Stimulated activated naive B cell treated with anti-CD40 and anti-IgM and Interleukin-4, amounts not matched to agents 10 μg/mL and 1 μg/mL and 100 μg/mL, for 72 hours (primary cell): ENCODE measurements at regions not wholly inside any gene's neighbourhood (a gene's known extent, or its start where the extent isn't known, plus 50 kb on each side); places are given as distances from the start of the nearest gene placed in this dataset.
"Not testable (repeated sequence)": the region's sequence is repeated elsewhere in the genome, so short reads cannot be mapped to it uniquely, and the experiment has no call there.

ENCODE experiments used
- ATAC-seq, 2 donors: fragments of 150-1000 bp; cut with Tn5 transposase; replicated peaks; 2 replicates each; pipeline ENCODE4 v1.10.0; 2021; ENCODE audit warnings: moderate library complexity in 1 of 2
- DNase-seq: peaks from one replicate; pipeline ENCODE4 v3.0.0; 2021
- H3K27ac Mint-ChIP-seq: one replicate; pipeline ENCODE4 v1.8.0; 2022; ENCODE audit warnings: mild to moderate bottlenecking, mixed read lengths
- H3K27me3 Mint-ChIP-seq, 2 donors: one replicate each; pipeline ENCODE4 v1.8.0; 2022; ENCODE audit warnings: mixed read lengths in 2 of 2
- H3K36me3 Mint-ChIP-seq, 2 donors: one replicate each; pipeline ENCODE4 v1.8.0; 2022; ENCODE audit warnings: mixed read lengths in 2 of 2, mild to moderate bottlenecking in 1 of 2
- H3K4me1 Mint-ChIP-seq, 2 donors: one replicate each; pipeline ENCODE4 v1.8.0; 2022; ENCODE audit warnings: mixed read lengths in 2 of 2, mild to moderate bottlenecking in 1 of 2
- H3K4me3 Mint-ChIP-seq, 2 donors: one replicate each; pipeline ENCODE4 v1.8.0; 2022; ENCODE audit warnings: mild to moderate bottlenecking in 2 of 2, mixed read lengths in 2 of 2, moderate library complexity in 1 of 2
- H3K9me3 Mint-ChIP-seq, 2 donors: one replicate each; pipeline ENCODE4 v1.8.0; 2022; ENCODE audit warnings: mixed read lengths in 2 of 2, mild to moderate bottlenecking in 1 of 2

GRCh38 chr11:129709801-129710398, 105.7 kb upstream of the TMEM45B start:
- peaks cover 0 to 6% of the 10 kb centered on the region in 2 donors for H3K9me3 Mint-ChIP-seq
- H3K4me3 Mint-ChIP-seq: no peak overlapping the region
- H3K27ac Mint-ChIP-seq: no peak overlapping the region
- H3K36me3 Mint-ChIP-seq: no peaks in the 10 kb centered on the region
- no peak for ATAC-seq
- DNase-seq: no peak
- no peaks in the 10 kb centered on the region for H3K4me1 Mint-ChIP-seq
- H3K27me3 Mint-ChIP-seq: peaks cover 15 to 25% of the 10 kb centered on the region in 2 donors

DNA sequence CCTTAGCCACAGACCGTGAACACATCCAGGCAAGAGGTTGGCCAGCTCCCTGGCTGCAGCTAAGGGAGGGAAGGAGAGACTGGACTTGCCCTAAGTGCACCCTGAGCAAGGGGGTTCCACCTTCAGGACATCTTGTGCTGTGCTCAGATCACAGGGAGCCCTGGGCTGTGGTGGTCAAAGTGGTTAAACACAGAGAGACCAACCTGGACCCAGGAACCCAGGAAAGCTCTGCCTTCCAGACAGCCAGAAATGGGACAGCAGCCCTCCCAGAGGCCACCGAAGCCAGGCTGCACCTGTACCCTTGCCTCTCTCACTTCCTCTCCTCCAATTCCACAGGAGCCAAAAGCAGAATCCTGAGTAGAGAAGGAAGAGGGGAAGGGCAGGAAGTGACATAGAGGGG, 105.2 kb upstream of the TMEM45B start:
- H3K36me3 Mint-ChIP-seq: no peaks in the 10 kb centered on the region
- H3K27ac Mint-ChIP-seq: no peak overlapping the region
- H3K27me3 Mint-ChIP-seq: peaks cover 14 to 28% of the 10 kb centered on the region in 2 donors
- no peak overlapping the region for H3K4me3 Mint-ChIP-seq
- no peaks in the 10 kb centered on the region for H3K4me1 Mint-ChIP-seq
- H3K9me3 Mint-ChIP-seq: peaks cover 0 to 6% of the 10 kb centered on the region in 2 donors
- DNase-seq: no peak
- ATAC-seq: no peak

GRCh38 chr11:129711760-129712159, 103.9 kb upstream of the TMEM45B start:
- no peak overlapping the region for H3K27ac Mint-ChIP-seq
- no peak for DNase-seq
- ATAC-seq: no peak
- H3K4me3 Mint-ChIP-seq: no peak overlapping the region
- peaks cover 0 to 6% of the 10 kb centered on the region in 2 donors for H3K9me3 Mint-ChIP-seq
- peaks cover 14 to 20% of the 10 kb centered on the region in 2 donors for H3K27me3 Mint-ChIP-seq
- no peaks in the 10 kb centered on the region for H3K36me3 Mint-ChIP-seq
- no peaks in the 10 kb centered on the region for H3K4me1 Mint-ChIP-seq

GRCh38 chr11:129712486-129713240, 103.0 kb upstream of the TMEM45B start:
- ATAC-seq, H3K4me1 Mint-ChIP-seq, DNase-seq, H3K4me3 Mint-ChIP-seq, H3K36me3 Mint-ChIP-seq, H3K27ac Mint-ChIP-seq, H3K9me3 Mint-ChIP-seq: not testable (repeated sequence)
- peaks cover 14 to 20% of the 10 kb centered on the region in 2 donors for H3K27me3 Mint-ChIP-seq

- no peak overlapping the region for H3K4me3 Mint-ChIP-seq
Measured at GRCh38 chr11:129719037-129719436, 96.6 kb upstream of the TMEM45B start.

DNA sequence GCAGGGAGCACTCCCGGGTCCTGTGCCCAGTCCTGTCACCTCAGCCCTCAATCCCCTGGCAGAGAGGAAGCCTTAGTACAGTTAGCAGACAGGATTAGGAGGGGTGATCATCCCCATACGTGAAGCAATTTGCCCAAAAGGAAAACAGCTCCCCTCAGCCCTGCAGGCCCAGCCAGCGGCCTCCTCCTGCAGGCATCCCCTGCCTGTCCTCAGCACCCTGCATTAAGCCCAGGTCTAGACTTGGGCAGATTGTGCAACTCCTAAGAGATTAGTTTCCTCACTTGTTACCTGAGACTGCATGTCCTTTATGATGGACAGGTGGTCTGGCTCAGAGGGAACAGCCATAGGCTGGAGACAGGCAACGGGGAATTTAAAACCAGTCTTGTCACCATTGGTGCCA, 95.5 kb upstream of the TMEM45B start:
- no peak overlapping the region for H3K27ac Mint-ChIP-seq
- no peak overlapping the region for H3K4me3 Mint-ChIP-seq
- no peaks in the 10 kb centered on the region for H3K9me3 Mint-ChIP-seq
- no peaks in the 10 kb centered on the region for H3K4me1 Mint-ChIP-seq
- ATAC-seq: no peak
- H3K36me3 Mint-ChIP-seq: no peaks in the 10 kb centered on the region
- DNase-seq: no peak
- peaks cover 0 to 4% of the 10 kb centered on the region in 2 donors for H3K27me3 Mint-ChIP-seq

More at GRCh38 chr11:129719037-129719436, 96.6 kb upstream of the TMEM45B start:
- peaks cover under 1 to 4% of the 10 kb centered on the region in 2 donors for H3K27me3 Mint-ChIP-seq
- ATAC-seq: no peak
- H3K27ac Mint-ChIP-seq: no peak overlapping the region
- H3K36me3 Mint-ChIP-seq: no peaks in the 10 kb centered on the region
- H3K9me3 Mint-ChIP-seq: no peaks in the 10 kb centered on the region
- H3K4me1 Mint-ChIP-seq: no peaks in the 10 kb centered on the region
- DNase-seq: no peak

DNA sequence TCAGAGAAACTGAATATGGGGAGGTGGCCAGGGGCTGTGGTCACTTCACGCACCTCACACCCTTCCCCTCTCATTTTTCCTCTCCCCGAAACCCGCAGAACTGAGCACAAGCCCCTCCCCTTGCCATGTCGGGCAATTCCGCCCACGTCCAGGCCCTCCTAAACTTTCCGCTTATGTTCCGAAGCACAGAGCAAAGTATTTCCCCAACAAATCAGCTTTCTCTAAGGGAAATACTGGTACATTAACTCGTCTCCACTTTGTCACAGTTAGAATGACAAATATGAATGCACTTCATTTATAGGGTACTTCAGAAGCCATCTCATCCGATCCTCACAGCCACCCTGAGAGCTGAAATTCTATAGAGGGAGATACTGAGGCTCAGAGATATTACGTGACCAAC, 94.7 kb upstream of the TMEM45B start:
- Mint-ChIP-seq H3K9me3 (no peaks in the 10 kb centered on the region), H3K27me3 (peaks cover 5% of the 10 kb centered on the region in 2 donors), H3K36me3 (no peaks in the 10 kb centered on the region), H3K4me1 (no peaks in the 10 kb centered on the region), H3K27ac (no peak overlapping the region), H3K4me3 (no peak overlapping the region)
- DNase-seq: no peak
- no peak for ATAC-seq

GRCh38 chr11:129721685-129722084, 94.0 kb upstream of the TMEM45B start:
- Mint-ChIP-seq H3K4me1 (no peaks in the 10 kb centered on the region), H3K27me3 (peaks cover 9 to 11% of the 10 kb centered on the region in 2 donors), H3K9me3 (peaks cover 0 to 3% of the 10 kb centered on the region in 2 donors), H3K36me3 (no peaks in the 10 kb centered on the region), H3K27ac (no peak overlapping the region), H3K4me3 (no peak overlapping the region)
- ATAC-seq (no peak), DNase-seq (no peak)

DNA sequence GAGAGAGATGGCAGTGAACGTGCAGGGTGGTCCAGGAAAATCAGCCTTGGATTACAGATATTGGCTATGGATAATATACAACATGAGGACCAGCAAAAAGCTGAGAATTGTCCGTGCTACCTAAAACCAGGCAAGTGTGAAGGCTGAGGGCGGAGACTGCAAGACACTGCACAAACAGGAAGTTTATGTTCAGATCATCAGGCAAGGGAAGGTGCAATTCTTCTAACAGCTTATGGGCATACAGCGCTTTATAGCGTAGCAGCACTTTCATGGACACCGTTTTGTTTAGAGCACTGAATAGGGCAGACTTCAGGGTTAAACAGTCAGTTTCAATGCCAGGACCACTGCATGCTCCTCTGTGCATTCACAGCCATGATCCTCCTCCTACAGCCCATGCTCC, 93.1 kb upstream of the TMEM45B start:
- H3K36me3 Mint-ChIP-seq: no peaks in the 10 kb centered on the region
- ATAC-seq (no peak), DNase-seq (no peak)
- H3K9me3 Mint-ChIP-seq: peaks cover 0 to 3% of the 10 kb centered on the region in 2 donors
- H3K4me1 Mint-ChIP-seq: no peaks in the 10 kb centered on the region
- H3K27me3 Mint-ChIP-seq: peaks cover 9 to 11% of the 10 kb centered on the region in 2 donors
- no peak overlapping the region for H3K27ac Mint-ChIP-seq
- no peak overlapping the region for H3K4me3 Mint-ChIP-seq

- H3K27ac Mint-ChIP-seq: no peak overlapping the region
- ATAC-seq: no peak
- peaks cover 0 to 3% of the 10 kb centered on the region in 2 donors for H3K9me3 Mint-ChIP-seq
Measured at GRCh38 chr11:129723146-129723760, 92.4 kb upstream of the TMEM45B start.

DNA sequence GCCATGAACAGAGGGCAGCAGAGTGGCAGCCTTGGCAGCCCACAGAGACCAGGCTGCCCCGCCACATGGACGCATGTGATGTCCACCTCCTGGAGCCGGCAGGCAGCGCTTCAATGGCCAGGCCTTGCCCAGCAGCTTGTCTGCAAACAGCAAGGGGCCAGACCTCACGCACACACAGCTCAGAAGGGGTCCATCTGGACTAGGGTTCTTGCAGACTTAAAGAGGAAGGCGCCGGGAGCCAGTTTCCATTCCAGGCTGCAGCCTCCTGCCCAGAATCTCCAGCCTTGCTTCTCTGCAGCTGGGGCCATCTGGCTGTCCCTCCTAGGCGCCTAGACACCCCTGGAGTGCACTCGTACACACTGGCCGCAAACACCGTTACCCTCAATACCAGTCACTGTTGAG, 91.9 kb upstream of the TMEM45B start:
- peaks cover 9 to 11% of the 10 kb centered on the region in 2 donors for H3K27me3 Mint-ChIP-seq

More at GRCh38 chr11:129723146-129723760, 92.4 kb upstream of the TMEM45B start:
- Mint-ChIP-seq H3K4me1 (no peaks in the 10 kb centered on the region), H3K36me3 (no peaks in the 10 kb centered on the region), H3K4me3 (no peak overlapping the region), H3K27me3 (peaks cover 9 to 11% of the 10 kb centered on the region in 2 donors)
- no peak for DNase-seq

DNA sequence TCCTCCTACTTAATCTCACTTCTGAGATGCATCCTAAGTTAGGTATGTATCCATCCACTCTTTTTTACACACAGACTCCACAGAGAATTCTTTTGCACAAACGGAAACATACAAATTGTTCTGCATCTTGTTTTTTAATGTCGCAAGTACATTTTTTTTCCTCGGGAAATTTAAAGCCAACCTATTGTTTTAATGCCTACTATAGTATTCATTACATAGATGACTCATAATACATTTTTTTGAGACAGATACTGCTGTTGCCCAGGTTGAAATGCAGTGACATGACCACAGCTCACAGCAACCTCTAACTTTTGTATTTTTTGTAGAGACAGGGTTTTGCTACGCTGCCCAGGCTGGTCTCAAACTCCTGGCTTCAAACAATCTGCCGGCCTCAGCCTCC, 90.8 kb upstream of the TMEM45B start:
- Mint-ChIP-seq H3K4me1 (no peaks in the 10 kb centered on the region), H3K4me3 (no peak overlapping the region), H3K27me3 (peaks cover 9 to 19% of the 10 kb centered on the region in 2 donors), H3K27ac (no peak overlapping the region), H3K36me3 (no peaks in the 10 kb centered on the region), H3K9me3 (peaks cover 0 to 3% of the 10 kb centered on the region in 2 donors)
- no peak for DNase-seq
- ATAC-seq: no peak

More for the DNA sequence above, 91.9 kb upstream of the TMEM45B start:
- DNase-seq (no peak), ATAC-seq (no peak)
- H3K36me3 Mint-ChIP-seq: no peaks in the 10 kb centered on the region
- H3K4me3 Mint-ChIP-seq: no peak overlapping the region
- peaks cover 0 to 3% of the 10 kb centered on the region in 2 donors for H3K9me3 Mint-ChIP-seq
- no peaks in the 10 kb centered on the region for H3K4me1 Mint-ChIP-seq
- H3K27ac Mint-ChIP-seq: no peak overlapping the region

DNA sequence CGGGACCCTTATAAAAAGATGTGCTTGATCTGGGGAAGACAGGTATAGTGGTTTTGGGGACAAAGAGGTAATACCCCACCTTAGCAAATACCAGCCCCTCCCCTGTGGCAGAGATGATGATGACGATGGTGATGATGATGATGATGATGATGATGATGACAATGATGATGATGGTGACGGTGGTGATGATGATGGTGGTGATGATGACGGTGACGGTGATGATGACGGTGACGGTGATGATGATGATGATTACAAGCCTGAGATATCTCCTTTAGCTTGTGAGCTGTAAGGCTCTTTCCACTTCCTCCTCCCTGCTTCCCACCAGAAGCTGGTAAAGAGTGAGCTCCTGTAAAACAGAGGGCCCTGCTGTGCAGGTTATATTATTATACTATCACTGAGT, 89.5 kb upstream of the TMEM45B start:
- peaks cover 15 to 19% of the 10 kb centered on the region in 2 donors for H3K27me3 Mint-ChIP-seq
- H3K4me3 Mint-ChIP-seq: no peak overlapping the region
- ATAC-seq: no peak
- H3K36me3 Mint-ChIP-seq: no peaks in the 10 kb centered on the region
- no peak for DNase-seq
- no peak overlapping the region for H3K27ac Mint-ChIP-seq
- H3K4me1 Mint-ChIP-seq: no peaks in the 10 kb centered on the region
- peaks cover 0 to 3% of the 10 kb centered on the region in 2 donors for H3K9me3 Mint-ChIP-seq

DNA sequence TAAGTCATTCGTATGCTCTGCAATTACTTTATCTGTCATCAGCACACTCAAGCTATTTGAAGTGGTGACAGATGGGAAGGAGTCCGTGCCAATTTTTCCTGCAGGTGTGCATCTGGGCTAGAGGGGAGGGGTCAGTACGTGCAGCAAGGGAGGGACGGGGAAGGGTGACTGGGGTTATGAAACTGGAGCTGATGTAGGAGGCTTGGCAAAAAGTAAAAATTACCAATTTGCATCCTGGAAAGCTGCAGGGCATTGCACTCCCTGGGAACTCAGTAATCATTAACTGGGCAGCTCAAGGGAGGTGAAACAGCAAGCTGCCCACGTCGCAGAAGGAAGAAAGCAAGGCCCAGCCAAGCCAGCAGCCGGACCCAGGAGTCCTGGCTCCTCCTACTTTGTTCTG, 87.1 kb upstream of the TMEM45B start:
- Mint-ChIP-seq H3K27me3 (peaks cover 16 to 20% of the 10 kb centered on the region in 2 donors), H3K9me3 (peaks cover 0 to 3% of the 10 kb centered on the region in 2 donors), H3K36me3 (no peaks in the 10 kb centered on the region), H3K27ac (no peak overlapping the region), H3K4me1 (no peaks in the 10 kb centered on the region), H3K4me3 (no peak overlapping the region)
- ATAC-seq: no peak
- DNase-seq: no peak

DNA sequence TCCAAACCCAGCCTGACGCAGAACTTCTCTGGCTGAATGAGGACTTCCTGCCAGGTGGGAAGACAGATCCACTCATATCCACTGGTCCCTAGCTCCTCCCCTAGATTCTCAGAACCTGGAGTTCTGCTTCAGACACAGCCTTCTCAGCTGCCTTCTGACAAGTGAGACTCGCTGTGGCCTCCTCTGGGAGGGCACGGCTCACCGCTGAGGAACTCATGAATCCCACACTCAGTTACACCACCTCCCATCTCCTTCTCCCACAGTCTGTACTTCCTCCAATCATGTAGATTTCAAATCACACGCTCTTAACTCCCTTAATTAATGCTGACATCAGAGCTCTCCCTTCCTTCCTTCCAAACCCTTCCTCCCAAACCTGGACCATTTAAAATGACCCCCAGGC, 86.4 kb upstream of the TMEM45B start:
- peaks cover 22 to 27% of the 10 kb centered on the region in 2 donors for H3K27me3 Mint-ChIP-seq
- H3K36me3 Mint-ChIP-seq: no peaks in the 10 kb centered on the region
- ATAC-seq: no peak

More for the DNA sequence above, 86.4 kb upstream of the TMEM45B start:
- Mint-ChIP-seq H3K27ac (no peak overlapping the region), H3K4me1 (no peaks in the 10 kb centered on the region), H3K9me3 (peaks cover 0 to 3% of the 10 kb centered on the region in 2 donors), H3K4me3 (no peak overlapping the region)
- DNase-seq: no peak
